ENCODE measurements at regions not wholly inside any gene's neighbourhood (a gene's known extent, or its start where the extent isn't known, plus 50 kb on each side); places are given as distances from the start of the nearest gene placed in this dataset.

DNA sequence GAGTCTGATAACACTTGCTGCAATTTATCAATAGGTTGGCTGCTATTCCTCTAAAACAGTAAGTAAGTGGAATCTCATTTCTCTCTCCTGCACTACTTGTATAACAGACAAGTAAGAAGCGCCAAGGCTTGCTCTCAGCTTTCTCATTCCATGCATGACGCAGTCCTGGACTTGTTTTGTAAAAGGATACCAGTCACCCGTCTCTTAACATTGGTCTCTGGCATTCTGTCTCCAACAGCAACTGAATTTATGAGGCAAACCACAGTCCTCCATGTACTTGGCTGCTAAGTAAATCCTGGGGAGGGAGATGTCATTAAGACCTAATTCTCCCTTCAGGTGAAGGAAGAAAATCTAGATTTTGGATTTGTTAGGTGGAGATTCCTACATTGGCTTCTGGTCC is 115.4 kb downstream of the OPN5 start (continued):
- TF ChIP-seq, protein P1, sequence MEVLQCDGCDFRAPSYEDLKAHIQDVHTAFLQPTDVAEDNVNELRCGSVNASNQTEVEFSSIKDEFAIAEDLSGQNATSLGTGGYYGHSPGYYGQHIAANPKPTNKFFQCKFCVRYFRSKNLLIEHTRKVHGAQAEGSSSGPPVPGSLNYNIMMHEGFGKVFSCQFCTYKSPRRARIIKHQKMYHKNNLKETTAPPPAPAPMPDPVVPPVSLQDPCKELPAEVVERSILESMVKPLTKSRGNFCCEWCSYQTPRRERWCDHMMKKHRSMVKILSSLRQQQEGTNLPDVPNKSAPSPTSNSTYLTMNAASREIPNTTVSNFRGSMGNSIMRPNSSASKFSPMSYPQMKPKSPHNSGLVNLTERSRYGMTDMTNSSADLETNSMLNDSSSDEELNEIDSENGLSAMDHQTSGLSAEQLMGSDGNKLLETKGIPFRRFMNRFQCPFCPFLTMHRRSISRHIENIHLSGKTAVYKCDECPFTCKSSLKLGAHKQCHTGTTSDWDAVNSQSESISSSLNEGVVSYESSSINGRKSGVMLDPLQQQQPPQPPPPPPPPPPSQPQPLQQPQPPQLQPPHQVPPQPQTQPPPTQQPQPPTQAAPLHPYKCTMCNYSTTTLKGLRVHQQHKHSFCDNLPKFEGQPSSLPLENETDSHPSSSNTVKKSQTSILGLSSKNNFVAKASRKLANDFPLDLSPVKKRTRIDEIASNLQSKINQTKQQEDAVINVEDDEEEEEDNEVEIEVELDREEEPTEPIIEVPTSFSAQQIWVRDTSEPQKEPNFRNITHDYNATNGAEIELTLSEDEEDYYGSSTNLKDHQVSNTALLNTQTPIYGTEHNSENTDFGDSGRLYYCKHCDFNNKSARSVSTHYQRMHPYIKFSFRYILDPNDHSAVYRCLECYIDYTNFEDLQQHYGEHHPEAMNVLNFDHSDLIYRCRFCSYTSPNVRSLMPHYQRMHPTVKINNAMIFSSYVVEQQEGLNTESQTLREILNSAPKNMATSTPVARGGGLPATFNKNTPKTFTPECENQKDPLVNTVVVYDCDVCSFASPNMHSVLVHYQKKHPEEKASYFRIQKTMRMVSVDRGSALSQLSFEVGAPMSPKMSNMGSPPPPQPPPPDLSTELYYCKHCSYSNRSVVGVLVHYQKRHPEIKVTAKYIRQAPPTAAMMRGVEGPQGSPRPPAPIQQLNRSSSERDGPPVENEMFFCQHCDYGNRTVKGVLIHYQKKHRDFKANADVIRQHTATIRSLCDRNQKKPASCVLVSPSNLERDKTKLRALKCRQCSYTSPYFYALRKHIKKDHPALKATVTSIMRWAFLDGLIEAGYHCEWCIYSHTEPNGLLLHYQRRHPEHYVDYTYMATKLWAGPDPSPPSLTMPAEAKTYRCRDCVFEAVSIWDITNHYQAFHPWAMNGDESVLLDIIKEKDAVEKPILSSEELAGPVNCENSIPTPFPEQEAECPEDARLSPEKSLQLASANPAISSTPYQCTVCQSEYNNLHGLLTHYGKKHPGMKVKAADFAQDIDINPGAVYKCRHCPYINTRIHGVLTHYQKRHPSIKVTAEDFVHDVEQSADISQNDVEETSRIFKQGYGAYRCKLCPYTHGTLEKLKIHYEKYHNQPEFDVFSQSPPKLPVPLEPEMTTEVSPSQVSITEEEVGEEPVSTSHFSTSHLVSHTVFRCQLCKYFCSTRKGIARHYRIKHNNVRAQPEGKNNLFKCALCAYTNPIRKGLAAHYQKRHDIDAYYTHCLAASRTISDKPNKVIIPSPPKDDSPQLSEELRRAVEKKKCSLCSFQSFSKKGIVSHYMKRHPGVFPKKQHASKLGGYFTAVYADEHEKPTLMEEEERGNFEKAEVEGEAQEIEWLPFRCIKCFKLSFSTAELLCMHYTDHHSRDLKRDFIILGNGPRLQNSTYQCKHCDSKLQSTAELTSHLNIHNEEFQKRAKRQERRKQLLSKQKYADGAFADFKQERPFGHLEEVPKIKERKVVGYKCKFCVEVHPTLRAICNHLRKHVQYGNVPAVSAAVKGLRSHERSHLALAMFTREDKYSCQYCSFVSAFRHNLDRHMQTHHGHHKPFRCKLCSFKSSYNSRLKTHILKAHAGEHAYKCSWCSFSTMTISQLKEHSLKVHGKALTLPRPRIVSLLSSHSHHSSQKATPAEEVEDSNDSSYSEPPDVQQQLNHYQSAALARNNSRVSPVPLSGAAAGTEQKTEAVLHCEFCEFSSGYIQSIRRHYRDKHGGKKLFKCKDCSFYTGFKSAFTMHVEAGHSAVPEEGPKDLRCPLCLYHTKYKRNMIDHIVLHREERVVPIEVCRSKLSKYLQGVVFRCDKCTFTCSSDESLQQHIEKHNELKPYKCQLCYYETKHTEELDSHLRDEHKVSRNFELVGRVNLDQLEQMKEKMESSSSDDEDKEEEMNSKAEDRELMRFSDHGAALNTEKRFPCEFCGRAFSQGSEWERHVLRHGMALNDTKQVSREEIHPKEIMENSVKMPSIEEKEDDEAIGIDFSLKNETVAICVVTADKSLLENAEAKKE (CRISPR knock-in tag; IDR thresholded peaks at IDR 0.05) = no peak
- TF ChIP-seq CREB1 (CRISPR knock-in tag; IDR thresholded peaks at IDR 0.05; ENCODE audit: low read depth) = no peak
- no peak for TF ChIP-seq ZNF114 (CRISPR knock-in tag; IDR thresholded peaks at IDR 0.05)
- TF ChIP-seq CTCF (conservative IDR thresholded peaks at IDR 0.05; ENCODE audit: low read depth in 2 of 2) = no peak
- TF ChIP-seq ETS1 (IDR thresholded peaks at IDR 0.05) = no peak
- no peak for TF ChIP-seq EZH2 (IDR thresholded peaks at IDR 0.05; ENCODE audit: low read depth, unreplicated experiment)
- no peak for TF ChIP-seq NANOG (IDR thresholded peaks at IDR 0.05; ENCODE audit: borderline replicate concordance)
- TF ChIP-seq EZH2phosphoT487 (IDR thresholded peaks at IDR 0.05; ENCODE audit: unreplicated experiment) = no peak

Measured in GM23338 (cell line).